Osteocyte (in vitro differentiated cells): ENCODE measurements at regions not wholly inside any gene's neighbourhood (a gene's known extent, or its start where the extent isn't known, plus 50 kb on each side); places are given as distances from the start of the nearest gene placed in this dataset.

ENCODE experiments used
- DNase-seq: peaks from one replicate; pipeline ENCODE4 v3.0.0; 2021; ENCODE audit warnings: mixed read lengths; ENCODE audit not compliant: unreplicated experiment; ENCODE audit errors: extremely low spot score
- H3K27ac Mint-ChIP-seq: one replicate; pipeline ENCODE4 v1.8.0; 2021; ENCODE audit warnings: mild to moderate bottlenecking, mixed read lengths; ENCODE audit not compliant: unreplicated experiment
- H3K27me3 Mint-ChIP-seq: one replicate; pipeline ENCODE4 v1.8.0; 2021; ENCODE audit warnings: mixed read lengths; ENCODE audit not compliant: unreplicated experiment
- H3K36me3 Mint-ChIP-seq: one replicate; pipeline ENCODE4 v1.8.0; 2021; ENCODE audit warnings: mixed read lengths; ENCODE audit not compliant: unreplicated experiment
- H3K4me1 Mint-ChIP-seq: one replicate; pipeline ENCODE4 v1.8.0; 2021; ENCODE audit warnings: mixed read lengths; ENCODE audit not compliant: unreplicated experiment
- H3K4me3 Mint-ChIP-seq: one replicate; pipeline ENCODE4 v1.8.0; 2021; ENCODE audit warnings: mild to moderate bottlenecking, moderate library complexity, mixed read lengths; ENCODE audit not compliant: unreplicated experiment
- H3K9me3 Mint-ChIP-seq: one replicate; pipeline ENCODE4 v1.8.0; 2021; ENCODE audit warnings: mixed read lengths; ENCODE audit not compliant: unreplicated experiment
- TF ChIP-seq, protein P1 (sequence below): fragments of 200-600 bp; sonication (generic); IDR thresholded peaks from 2 replicates; pipeline ENCODE4 v1.5.0; 2021; ENCODE audit warnings: antibody characterized with exemption, mild to moderate bottlenecking, moderate library complexity

DNA sequence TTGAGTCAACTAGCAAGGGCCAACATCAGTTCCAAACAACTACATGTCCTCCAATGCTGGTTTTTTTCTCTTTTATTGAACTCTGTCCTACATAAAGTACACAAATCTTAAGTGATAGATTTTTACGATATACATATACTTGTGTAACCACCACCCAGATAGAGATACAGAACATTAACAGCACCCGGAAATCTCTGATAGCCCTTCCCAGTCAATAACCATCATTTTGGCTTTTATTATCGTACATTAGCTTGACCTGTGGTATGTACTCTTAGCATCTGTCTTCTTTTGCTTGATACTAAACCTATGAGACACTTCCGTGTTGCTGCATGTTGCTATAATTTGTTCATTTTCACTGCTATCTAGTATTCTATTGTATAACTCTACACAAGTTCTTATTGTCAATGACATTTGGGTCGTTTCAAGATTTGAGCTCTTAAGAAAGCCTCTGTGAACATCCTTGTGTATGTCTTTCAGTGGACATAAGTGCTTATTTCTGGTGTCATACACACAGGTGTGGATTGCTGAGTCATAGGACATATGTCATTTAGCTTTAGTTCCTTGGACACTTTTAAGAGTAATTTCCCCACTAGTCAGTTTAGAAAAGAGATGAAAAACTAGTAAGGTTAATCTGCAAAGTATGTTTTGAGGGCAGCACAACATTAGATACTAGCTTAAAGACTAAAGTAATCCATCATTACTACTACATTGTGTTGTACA is 111.1 kb downstream of the PRLHR start:
- Mint-ChIP-seq H3K27ac (no peak overlapping the region), H3K4me1 (no peaks in the 10 kb centered on the region), H3K27me3 (no peaks in the 10 kb centered on the region), H3K9me3 (peaks cover 18% of the 10 kb centered on the region), H3K36me3 (no peaks in the 10 kb centered on the region), H3K4me3 (no peak overlapping the region)
- DNase-seq = no peak
- TF ChIP-seq, protein P1, sequence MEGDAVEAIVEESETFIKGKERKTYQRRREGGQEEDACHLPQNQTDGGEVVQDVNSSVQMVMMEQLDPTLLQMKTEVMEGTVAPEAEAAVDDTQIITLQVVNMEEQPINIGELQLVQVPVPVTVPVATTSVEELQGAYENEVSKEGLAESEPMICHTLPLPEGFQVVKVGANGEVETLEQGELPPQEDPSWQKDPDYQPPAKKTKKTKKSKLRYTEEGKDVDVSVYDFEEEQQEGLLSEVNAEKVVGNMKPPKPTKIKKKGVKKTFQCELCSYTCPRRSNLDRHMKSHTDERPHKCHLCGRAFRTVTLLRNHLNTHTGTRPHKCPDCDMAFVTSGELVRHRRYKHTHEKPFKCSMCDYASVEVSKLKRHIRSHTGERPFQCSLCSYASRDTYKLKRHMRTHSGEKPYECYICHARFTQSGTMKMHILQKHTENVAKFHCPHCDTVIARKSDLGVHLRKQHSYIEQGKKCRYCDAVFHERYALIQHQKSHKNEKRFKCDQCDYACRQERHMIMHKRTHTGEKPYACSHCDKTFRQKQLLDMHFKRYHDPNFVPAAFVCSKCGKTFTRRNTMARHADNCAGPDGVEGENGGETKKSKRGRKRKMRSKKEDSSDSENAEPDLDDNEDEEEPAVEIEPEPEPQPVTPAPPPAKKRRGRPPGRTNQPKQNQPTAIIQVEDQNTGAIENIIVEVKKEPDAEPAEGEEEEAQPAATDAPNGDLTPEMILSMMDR = no peak

GRCh38 chr10:118483496-118483895 is 112.0 kb downstream of the PRLHR start:
- Mint-ChIP-seq H3K4me1 (no peaks in the 10 kb centered on the region), H3K27ac (no peak overlapping the region), H3K36me3 (no peaks in the 10 kb centered on the region), H3K4me3 (no peak overlapping the region), H3K27me3 (no peaks in the 10 kb centered on the region), H3K9me3 (peaks cover 14% of the 10 kb centered on the region)
- DNase-seq = no peak
- TF ChIP-seq, protein P1 = no peak

DNA sequence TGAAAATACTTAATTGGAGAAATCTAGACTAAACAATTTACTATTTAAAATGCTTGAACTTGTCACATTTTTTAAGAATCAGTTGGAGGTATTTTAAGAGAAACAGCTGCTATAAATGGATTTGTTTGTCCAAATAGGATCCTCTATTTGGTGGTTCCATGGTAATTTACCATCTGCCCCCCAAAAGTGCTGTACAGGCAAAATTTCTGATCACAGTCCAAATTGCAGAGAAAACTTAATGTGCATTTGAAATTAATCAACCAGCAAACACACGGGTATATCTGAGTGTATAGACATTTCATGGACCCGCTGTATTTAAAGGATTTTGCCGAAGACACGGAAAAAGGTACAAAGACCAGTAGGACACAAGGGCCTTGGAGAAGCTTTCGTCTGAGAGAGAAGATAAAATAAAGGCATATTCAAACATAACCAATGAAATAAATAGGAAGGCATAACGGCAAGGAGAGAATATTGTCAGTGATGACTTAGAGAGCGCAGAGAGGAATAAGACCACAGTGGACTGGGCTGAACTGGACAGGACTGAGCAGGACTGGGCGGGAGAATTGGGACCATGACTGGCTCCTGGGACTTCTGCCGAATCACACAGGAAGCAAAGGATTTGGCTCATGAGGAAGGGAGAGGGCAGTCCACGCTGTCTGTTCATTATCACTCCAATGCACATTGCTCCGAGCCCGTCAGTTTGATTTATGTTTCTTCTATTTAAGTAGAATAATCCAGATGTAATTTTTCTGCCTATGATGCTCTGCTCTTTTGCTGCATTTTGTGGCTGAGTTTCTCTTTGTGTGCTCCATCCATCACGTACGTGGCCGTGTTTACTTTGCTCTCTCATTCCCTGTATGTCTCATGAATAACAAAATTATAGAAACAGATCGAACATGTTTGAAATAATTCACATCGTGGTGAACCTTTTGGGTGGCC is 112.8 kb downstream of the PRLHR start:
- Mint-ChIP-seq H3K4me1 (no peaks in the 10 kb centered on the region), H3K27me3 (no peaks in the 10 kb centered on the region), H3K4me3 (no peak overlapping the region), H3K27ac (no peak overlapping the region), H3K36me3 (no peaks in the 10 kb centered on the region), H3K9me3 (peaks cover 14% of the 10 kb centered on the region)
- TF ChIP-seq, protein P1 = no peak
- DNase-seq = no peak

DNA sequence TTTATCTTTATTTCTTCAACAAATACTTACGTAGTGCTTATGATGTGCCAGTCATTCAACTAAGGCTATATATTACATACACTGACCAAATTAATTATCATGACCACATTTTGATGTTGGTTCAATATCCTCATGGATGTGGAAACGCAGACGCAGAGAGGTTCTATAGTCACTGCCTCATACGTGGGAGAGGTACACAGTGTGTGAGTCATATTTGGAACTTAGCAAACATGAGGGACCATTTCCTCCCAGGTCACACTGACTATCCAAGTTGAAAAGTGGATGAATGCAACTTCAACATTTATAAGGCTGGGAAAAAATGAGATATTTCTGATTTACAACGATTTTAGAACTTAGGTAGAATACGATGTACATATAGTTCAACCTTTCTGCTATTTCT is 113.6 kb downstream of the PRLHR start:
- Mint-ChIP-seq H3K36me3 (no peaks in the 10 kb centered on the region), H3K27ac (no peak overlapping the region), H3K27me3 (no peaks in the 10 kb centered on the region), H3K4me1 (no peaks in the 10 kb centered on the region), H3K9me3 (peaks cover 14% of the 10 kb centered on the region), H3K4me3 (no peak overlapping the region)
- no peak for DNase-seq
- TF ChIP-seq, protein P1 = no peak

GRCh38 chr10:118475214-118475613 is 120.2 kb downstream of the PRLHR start:
- no peak for DNase-seq
- Mint-ChIP-seq H3K4me3 (no peak overlapping the region), H3K9me3 (no peaks in the 10 kb centered on the region), H3K27ac (no peak overlapping the region), H3K36me3 (no peaks in the 10 kb centered on the region), H3K27me3 (no peaks in the 10 kb centered on the region), H3K4me1 (no peaks in the 10 kb centered on the region)
- TF ChIP-seq, protein P1 = no peak
